Peyer's patch (tissue), 4 donors: ENCODE measurements at regions not wholly inside any gene's neighbourhood (a gene's known extent, or its start where the extent isn't known, plus 50 kb on each side); places are given as distances from the start of the nearest gene placed in this dataset.

Experiments
- POLR2A ChIP-seq, 2 donors: fragments of 450-650 bp; IDR thresholded peaks; one replicate each; pipeline ENCODE4 v1.5.1; 2017; ENCODE audit warnings: antibody characterized with exemption in 2 of 2, mild to moderate bottlenecking in 2 of 2, moderate library complexity in 2 of 2
- TF ChIP-seq, protein P1 (sequence below), 6 experiments: fragments of 450-650 bp in 4 of 6; fragments of 200-600 bp in 2 of 6; sonication (generic) in 1 of 6; IDR thresholded peaks; one replicate each; pipeline ENCODE4 v1.5.1; 2017 to 2019; ENCODE audit warnings: antibody characterized with exemption in 6 of 6, mild to moderate bottlenecking in 3 of 6, moderate library complexity in 1 of 6

DNA sequence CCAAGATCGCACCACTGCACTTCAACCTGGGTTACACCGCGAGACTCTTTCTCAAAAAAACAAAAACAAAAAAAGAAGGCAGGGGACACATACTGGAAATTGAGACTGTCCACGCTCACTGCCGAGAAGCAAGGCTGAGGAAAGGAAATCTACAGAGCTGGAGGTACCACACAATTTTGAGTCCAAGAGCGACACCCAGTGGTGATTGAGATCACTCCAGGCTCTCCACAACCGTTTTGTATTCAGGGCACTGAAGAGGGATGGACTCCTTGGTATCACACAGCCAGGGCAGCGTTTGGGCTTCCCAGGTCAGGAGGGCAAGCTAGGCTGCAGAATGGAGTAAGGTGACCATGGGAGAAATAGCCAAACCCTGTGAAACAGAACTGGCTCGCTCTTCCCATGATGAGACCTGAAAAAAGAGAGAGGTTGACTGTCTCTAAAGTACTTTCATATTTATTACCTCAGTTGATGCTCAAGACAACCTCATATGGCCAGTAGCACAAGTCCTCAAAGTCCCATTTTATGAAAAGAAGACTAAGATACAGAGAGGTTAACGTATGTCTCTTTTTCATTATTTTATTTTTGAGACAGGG, 74.5 kb upstream of the YPEL5 start:
- TF ChIP-seq POLR2A (IDR thresholded peaks at IDR 0.05) = no peak
- TF ChIP-seq, protein P1, sequence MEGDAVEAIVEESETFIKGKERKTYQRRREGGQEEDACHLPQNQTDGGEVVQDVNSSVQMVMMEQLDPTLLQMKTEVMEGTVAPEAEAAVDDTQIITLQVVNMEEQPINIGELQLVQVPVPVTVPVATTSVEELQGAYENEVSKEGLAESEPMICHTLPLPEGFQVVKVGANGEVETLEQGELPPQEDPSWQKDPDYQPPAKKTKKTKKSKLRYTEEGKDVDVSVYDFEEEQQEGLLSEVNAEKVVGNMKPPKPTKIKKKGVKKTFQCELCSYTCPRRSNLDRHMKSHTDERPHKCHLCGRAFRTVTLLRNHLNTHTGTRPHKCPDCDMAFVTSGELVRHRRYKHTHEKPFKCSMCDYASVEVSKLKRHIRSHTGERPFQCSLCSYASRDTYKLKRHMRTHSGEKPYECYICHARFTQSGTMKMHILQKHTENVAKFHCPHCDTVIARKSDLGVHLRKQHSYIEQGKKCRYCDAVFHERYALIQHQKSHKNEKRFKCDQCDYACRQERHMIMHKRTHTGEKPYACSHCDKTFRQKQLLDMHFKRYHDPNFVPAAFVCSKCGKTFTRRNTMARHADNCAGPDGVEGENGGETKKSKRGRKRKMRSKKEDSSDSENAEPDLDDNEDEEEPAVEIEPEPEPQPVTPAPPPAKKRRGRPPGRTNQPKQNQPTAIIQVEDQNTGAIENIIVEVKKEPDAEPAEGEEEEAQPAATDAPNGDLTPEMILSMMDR (IDR thresholded peaks at IDR 0.05) = peak in 4 of 6 experiments; percentile 48 to 67 (median 62)
